ENCODE measurements at regions not wholly inside any gene's neighbourhood (a gene's known extent, or its start where the extent isn't known, plus 50 kb on each side); places are given as distances from the start of the nearest gene placed in this dataset.
"Not testable (repeated sequence)": the region's sequence is repeated elsewhere in the genome, so short reads cannot be mapped to it uniquely, and the experiment has no call there.

DNA sequence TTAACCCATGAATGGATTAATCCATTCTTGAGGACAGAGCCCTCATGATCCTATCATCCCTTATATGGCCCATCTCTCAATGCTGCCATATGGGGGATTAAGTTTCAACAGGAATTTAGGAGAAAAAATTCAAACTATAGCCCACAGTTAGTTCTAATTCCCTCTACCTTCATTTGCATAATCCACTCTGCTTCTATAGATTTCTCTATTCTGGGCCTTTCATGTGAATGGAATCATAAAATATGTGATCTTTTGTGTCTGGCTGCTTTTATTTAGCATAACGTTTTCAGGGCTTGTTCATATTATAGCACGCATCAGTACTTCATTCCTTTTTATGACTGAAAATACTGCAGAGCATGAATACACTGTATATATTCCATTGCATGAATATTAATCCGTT, 55.4 kb downstream of the CTSL start:
- no peak for DNase-seq

DNA sequence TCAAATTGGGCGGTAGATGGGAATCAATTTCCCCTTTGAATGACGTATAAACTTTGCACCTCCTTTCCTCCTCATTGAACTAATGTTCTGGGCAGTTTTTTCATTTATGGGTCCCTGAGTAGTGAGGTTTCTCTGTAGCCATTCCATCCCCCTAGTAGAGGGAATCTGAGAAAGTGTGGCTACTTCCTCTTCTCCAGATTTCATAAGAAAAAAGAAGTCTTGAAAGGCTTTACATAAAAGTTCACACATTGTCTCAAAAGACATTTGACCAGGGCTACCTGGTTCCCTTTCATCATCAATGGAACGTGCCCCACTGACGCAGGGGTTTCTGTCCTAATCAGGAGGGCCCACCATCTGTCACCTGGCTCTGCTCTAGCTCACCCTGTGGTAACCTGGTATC, 57.3 kb downstream of the CTSL start:
- DNase-seq: no peak

DNA sequence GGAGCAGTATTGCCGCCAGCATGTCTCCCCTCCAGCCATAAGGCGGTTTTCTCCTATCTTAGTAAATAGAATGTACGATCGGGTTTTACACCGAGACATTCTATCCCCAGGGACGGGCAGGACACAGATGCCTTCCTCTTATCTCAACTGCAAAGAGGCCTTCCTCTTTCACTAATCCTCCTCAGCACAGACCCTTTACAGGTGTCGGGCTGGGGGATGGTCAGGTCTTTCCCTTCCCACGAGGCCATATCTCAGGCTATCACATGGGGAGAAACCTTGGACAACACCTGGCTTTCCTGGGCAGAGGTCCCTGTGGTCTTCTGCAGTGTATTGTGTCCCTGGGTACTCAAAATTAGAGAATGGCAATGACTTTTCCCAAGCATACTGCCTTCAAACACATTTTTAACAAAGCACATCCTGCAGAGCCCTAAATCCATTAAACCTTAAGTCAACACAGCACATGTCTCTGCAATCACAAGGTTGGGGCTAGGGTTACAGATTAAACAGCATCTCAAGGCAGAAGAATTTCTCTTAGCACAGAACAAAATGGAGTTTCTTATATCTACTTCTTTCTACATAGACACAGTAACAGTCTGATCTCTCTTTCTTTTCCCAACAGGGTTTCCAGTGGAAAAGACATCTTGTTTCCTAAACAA, 59.5 kb downstream of the CTSL start:
- DNase-seq: not testable (repeated sequence)

DNA sequence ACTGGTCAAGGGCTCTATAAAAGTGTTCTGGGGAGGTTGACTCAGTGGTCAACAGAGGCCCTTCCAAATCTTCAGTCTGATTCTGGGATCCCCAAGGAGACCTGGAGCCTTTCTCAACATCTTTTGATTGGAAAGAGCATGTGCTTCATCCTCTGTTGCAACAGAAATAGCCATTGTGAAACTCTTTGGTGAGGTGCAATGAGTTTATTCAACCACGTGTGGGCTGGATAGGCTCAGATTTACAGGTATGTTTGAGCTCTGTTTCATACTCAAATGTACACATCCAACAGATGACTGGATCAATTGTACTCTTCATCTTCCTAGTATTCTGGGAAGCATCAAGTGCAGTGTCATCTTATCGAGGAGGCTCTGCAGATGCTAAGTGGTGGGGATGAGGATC, 60.5 kb downstream of the CTSL start:
- no peak for DNase-seq

DNA sequence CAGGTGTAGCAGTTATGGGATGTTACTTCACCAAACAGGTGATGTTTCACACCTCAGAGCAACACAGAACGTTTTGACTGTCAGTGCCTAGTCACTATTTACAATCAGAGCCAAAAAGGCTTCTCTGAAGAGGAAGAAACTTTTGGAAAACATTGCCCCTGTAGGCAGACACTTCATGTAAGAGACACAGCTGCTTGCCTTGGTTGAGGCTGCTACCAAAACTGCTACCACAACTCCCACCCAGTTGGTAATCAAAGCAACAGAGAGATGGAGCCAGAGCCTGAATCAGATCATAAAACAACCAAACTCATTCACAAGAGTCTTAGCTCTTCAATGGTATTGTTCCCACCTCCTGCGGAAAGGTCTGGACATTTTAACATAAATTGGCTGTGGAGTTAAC, 61.0 kb downstream of the CTSL start:
- DNase-seq: no peak

DNA sequence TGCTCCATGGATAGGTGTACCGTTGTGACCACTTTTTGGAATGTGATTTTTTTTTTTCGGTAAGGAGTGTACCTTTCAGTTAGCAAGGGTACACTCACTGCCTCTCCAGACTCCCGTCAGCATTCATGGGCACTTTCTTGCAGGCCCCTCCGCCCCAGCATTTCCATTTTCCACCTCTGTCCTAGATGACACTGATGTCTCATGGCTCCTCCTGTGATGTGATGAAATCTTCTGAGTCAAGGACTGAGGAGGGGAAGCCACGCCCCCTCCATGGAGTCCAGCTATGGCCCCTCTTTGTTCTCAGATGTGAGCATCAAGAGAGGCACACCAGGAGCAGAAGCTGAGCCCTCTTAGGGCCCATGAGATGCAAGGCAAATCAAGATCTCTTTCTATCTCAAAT, 61.8 kb downstream of the CTSL start:
- peak; percentile 6 for DNase-seq

DNA sequence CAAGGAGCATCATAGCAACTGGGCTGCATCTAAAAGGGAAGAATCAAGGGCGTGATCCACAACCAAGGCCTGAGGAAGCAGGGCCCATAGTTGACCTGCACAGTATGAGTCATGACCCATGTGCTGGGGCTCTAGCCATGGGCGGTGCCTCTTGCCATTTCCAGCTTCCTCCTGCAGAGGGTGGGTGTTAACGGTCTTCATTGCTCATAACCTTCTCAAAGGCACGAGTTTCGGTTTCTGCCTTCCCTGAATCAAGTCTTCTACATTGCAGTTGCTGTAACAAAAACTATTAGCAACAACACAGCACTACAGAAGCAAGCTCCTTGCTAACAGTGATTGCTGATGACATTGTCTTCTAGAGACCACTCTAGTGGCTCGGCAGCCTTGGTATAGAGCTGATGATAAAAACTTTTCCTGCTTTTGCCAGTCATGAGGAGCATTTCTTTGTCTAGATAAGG, 66.9 kb downstream of the CTSL start:
- DNase-seq: peak; percentile 42

DNA sequence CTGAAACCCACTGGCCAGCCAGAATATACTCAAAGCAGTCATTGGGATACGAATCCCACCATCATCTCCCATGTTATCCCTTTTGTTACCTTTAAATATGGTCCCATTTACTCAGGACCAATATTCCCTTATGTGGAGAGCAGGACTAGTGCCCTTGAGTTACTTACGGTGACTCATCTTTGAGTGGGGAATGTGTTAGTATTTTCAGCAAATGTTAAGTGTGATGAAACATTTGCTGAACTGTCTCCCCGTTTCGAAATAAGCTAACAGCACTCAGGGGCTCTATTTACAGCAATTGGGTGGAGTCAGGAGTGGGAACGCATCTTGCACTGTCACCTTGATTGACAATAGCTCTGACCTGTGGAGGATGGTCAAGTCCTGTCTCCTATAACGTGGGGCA, 67.4 kb downstream of the CTSL start:
- peak; percentile 80 for DNase-seq

DNA sequence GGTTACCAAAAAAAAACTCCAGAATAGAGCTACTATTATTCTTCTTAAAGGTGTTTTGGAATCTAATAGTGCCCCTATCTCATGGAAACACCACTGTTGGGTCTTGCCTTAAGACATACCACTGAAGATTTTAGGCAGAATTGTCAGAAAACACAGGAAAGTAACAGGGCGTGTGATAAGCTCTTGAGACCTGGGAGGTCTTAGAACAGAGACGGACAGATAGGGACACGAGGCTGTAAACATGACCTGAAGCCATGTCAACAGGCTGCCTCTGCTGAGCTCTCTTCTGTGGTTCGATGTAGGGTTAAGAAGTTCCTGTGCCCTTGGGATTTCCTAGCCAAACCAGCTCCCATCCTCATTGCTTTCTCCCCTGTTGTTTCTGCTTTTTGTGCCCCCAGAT, 69.3 kb downstream of the CTSL start:
- DNase-seq: no peak

DNA sequence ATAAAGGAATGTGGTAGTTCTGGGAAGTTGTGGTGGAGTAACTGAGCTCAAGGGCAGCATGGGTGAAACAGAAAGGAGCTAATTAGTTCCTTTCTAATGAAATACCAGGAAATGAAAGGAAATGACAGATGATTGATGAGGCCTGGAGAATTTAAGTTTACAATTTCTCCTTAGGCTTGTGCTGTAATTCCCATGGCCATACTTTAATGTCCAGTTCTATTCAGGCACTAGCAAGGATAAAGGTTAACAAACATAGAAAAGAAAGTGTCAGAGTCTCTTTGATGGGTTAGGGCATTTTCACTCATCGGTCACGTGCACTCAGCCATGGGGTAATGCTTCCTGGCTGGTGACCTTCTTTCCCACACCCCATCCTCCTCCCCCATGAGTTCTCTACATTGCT, 70.3 kb downstream of the CTSL start:
- no peak for DNase-seq

DNA sequence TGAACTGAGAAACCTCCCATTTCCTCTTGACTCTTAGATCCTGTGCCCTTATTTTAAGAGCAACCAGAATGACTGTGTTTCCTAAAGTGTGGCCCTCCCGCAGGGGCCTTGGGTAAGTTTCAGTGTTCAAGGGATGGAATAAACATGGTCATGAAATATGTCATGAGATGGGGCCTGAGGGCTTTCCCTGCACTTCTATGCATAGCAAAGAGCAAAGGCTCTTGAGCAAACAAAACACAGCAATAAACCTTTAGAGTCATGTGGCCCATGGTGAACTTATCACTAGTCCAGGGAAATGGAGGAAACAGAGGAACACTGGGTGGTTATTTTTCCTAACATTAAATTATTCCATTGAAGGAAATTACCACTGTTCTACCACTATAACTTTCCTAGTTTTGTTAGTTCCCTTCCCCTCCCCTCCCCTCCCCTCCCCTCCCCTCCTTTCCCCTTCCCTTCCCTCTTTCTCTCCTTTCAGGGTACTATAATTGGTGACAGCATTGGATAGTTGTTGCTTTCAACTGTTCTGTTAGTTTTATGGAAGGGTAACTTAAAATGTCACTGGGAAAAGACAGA, 72.4 kb downstream of the CTSL start:
- no peak for DNase-seq

DNA sequence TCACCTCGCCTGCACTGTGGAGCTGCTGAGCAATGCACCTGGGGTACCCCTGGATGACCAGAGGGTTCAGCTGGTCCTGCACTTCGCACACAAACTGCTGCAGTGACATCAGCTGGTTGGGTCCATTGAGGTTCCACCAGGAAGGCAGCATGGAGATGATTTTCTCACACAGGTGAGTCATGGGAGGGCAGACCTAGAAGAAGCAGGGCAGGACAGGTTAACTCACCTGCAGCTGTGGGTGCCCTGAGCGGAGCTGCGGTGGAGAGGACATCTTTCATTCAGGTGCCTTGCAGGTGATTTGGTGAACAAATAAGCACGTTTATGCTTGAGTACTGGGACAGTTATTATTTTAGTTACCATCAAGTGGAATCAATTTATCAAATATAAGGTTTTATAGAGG, 73.6 kb downstream of the CTSL start:
- no peak for DNase-seq

DNA sequence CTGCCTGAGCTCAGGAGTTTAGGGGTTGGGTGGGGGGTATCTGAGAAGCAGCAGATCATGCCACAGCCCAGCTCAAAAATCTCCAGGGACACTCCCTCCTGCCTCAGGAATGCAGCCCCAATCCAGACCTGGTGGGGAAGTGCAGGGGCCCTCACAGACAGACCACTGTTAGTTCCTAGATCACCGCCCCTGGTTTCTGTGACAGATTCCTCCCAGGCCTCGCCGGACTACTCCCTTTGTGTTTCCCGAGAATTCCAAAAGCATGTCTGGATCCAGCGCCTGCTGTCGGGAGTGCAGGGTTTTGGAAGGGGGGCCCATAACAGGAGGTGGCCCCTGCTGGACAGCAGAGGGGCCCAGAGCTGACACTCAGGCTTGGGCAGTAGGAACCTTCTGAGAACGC, 74.5 kb downstream of the CTSL start:
- no peak for DNase-seq

DNA sequence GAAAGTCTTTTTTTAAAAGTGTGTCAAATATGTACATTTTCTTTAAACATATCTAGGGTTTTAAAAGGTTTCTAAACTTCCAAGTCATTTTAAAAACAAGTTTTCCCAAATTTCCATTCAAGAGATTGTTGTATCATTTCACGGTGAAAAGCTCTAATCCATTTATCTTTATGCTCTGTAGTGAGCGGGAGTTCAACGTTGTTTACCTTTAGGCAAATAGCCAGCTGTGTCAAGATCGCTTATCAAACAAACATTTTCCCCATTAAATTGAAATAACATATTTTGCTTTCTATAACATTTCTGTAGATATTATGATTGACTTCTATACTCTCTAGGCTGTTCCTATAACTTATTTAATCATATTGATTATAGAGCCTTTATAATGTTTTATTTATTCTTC, 75.1 kb downstream of the CTSL start:
- no peak for DNase-seq

DNA sequence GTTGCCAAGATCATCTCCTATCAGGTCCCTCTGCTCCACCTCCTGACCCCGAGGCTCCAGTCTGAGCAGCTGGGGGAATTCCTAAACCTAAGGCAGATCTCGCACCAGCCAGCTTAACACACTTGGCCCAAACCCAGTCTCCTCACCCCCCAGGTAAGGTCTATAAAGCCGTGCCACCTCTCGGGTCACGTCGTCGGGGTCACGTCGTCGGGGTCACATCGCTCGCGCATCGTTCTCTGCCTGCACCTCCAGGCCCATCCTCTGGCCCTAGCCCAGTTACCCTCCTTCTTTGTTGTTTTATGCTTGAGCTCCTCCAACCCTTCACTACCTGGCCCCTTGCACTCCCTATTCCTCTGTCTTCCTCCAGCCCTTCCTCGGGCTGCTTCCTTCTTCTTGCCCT, 77.2 kb downstream of the CTSL start:
- DNase-seq: no peak

DNA sequence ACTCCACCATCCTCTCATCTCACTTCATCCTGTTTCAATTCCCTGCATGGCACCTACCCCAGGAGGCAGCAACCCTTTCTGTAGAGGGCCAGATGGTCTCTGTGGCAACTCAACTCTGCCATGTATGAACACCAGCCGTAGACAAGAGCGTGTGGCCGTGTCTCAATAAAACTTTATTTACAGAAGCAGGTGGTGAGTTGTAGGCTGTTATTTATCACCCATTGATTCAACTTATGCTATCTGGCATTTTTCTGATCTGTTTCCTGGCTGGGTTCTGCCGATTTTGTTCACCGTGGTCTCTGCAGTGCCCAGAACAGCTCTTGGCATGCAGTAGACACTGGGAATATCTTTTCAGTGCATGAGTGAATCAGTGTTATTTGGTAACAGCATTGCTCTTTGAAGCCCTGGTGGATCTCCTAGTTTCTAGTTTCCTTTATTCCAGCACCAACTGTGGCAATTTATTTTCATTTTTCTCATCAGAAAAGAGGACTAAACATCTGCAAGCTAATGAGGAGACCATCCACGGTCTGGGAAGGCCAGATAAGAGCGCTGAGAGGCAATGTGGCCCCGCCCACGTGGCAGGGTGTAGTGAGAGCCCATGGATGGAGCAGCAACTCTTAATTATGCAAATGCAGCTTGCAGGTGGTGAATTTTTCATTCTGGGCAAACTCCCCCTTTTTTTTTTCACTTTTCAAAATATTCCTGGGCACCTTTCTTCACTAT, 77.9 kb downstream of the CTSL start:
- DNase-seq: no peak

DNA sequence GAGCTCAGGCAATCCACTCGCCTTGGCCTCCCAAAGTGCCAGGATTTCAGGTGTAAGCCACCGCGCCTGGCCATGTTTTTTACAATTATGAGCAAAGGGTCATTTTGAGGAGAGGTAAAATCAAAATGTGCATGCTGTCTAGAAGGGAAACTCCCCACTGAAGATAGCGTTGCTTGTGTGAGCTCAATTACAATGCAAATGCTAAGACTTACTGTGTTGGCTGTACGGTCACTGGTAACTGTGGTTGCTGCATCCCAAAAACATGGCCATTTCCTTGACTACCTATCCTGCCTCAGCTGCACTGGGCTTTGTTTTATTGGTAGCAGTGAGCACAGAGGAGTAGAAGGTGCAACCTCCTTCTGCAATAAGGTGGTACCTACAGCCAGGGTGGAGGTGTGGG, 77.4 kb upstream of the SPATA31E1 start:
- DNase-seq: no peak

DNA sequence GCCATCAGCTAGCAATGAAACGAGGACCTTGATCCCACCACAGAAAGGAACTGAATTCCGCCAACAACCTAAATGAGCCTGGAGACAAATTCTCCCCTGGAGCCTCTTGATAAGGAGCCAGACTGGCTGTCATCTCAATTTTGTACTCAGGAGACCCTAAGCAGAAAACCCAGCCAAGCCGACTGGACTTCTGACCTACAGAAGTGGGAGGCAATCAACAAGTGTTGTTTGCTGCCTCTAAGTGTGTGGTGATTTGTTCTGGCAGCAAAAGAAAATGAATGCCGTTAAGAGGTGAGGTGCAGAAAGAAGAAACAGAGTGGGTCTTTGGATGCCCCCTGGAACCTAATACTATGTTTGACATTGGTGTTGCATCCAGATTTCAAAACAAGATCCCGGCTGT, 72.7 kb upstream of the SPATA31E1 start:
- no peak for DNase-seq

DNA sequence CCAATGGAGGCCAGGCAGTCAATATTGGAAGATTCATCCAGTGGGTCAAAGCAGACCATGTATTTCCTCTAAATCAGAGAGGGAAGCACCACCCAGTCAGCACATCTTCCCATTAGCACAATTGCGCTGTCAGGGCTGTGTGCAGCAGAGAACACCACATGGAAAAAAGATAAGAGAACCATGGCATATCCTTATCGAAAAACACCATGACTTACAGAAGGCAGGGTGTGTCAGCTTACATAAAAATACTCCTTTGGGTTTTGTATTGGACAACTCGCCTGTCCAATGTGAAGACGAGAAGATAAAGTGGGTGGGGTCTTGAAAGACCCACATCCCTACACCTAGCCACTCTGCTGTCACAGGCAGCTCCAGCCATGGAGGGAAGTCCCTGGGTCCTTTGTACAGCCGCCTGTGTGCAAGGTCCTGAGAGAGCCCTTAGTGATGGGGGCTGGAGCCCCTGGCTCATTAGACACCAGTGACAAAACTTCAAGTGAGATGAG, 71.9 kb upstream of the SPATA31E1 start:
- DNase-seq: no peak

DNA sequence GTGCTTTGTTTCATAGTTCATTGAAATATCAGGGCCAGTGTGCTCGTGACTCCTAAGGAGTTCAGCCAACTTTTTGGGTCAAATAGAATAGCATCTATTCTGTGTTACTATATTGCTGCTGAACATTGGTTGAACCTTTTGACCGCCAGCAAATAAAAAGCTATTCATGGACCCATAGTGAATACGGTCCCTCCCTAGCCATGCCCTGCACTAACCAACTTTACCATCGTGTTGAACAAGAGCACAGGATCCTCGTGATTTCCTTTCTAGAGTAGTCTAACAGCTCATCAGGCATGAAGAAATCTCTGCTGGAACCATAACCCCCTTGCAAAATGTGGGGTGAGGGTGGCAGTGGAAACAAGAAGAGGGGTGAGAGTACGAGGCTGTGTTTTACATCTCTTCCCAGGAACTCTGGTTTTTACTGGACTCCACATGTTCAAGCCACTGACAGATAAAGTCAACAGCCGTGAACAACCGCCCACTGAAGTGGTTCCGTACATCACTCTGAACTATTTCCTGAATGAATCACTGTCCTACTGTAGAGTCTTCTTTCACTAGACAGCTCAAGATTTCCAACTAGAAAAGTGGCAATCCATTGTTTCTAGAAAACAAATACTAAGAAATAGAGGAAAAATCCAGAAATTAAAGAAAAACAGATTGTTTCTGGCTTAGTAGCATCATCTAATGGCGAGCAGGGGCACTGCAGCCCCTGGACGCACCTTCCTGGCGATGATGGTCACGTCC, 70.1 kb upstream of the SPATA31E1 start:
- DNase-seq: peak; percentile 66

DNA sequence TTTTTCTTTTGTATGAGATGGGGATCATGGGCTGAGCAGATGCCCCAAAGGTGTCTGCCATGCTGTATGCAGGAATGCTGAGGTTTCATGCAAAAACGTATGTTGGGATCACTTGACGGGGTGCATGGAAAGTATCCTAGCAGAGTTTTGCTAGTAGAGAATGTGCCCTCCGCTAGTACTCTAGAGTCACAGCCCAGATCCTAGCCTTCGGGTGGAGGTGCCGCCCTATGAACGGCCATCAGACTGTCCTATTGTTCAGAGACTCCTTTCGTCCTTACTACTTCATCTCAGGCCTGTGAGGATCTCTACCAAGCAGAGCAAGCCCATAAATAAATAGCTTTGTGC, 69.6 kb upstream of the SPATA31E1 start:
- DNase-seq: no peak

DNA sequence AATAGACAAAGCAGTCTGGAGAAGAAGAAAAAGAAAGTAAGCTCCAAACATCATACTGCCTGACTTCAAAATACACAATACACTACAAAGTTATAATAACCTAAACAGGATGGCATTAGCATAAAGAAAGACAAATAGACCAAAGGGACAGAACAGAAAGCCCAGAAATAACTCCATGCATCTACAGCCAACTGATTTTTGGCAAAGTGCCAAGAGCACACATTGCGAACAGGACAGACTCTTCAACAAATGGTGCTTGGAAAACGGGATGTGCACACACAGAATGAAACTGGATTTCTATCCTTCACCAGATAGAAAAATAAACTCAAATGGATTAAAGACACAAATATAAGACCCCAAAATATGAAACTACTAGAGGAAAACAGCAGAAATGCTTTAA, 66.6 kb upstream of the SPATA31E1 start:
- DNase-seq: no peak

DNA sequence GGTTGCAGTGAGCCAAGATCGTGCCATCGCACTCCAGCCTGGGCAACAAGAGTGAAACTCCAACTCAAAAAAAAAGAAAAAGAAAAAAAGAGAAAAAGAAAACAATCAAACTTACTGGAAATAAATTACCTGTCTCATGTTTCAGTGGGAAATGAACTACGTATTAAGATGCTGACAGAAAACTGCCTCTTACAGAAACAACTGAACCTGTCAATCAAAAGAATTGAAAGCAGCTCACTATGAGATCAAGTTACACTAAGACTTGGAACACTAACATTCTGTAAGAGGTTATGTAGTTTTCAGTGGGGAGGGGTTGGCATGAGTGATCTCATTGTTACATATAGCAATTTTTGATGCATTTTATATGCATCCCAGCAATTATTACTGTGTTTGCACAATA, 64.4 kb upstream of the SPATA31E1 start:
- no peak for DNase-seq
